GM18499 (cell line): ENCODE measurements at regions not wholly inside any gene's neighbourhood (a gene's known extent, or its start where the extent isn't known, plus 50 kb on each side); places are given as distances from the start of the nearest gene placed in this dataset.

ENCODE experiments used
- ATAC-seq: cut with Tn5 transposase; IDR thresholded peaks from one replicate; pipeline ENCODE4 v1.9.1; 2021; ENCODE audit warnings: moderate number of reproducible peaks; ENCODE audit not compliant: insufficient read depth, unreplicated experiment

GRCh38 chr15:39338251-39338650, 242.6 kb upstream of the THBS1 start:
- no peak for ATAC-seq

- no peak for ATAC-seq
Measured at GRCh38 chr15:39340903-39341645, 239.8 kb upstream of the THBS1 start.

GRCh38 chr15:39344662-39345141, 236.2 kb upstream of the THBS1 start:
- ATAC-seq: no peak

- ATAC-seq: no peak
Measured at GRCh38 chr15:39345176-39345575, 235.7 kb upstream of the THBS1 start.

GRCh38 chr15:39347453-39347852, 233.4 kb upstream of the THBS1 start:
- no peak for ATAC-seq

- no peak for ATAC-seq
Measured at GRCh38 chr15:39350785-39351184, 230.1 kb upstream of the THBS1 start.

GRCh38 chr15:39354189-39354588, 226.7 kb upstream of the THBS1 start:
- ATAC-seq: no peak

GRCh38 chr15:39357480-39358268, 223.2 kb upstream of the THBS1 start:
- no peak for ATAC-seq

GRCh38 chr15:39358441-39359041, 222.3 kb upstream of the THBS1 start:
- ATAC-seq: no peak

GRCh38 chr15:39359771-39360170, 221.1 kb upstream of the THBS1 start:
- ATAC-seq: no peak

- ATAC-seq: no peak
Measured at GRCh38 chr15:39360452-39360851, 220.4 kb upstream of the THBS1 start.

GRCh38 chr15:39361497-39361896, 219.4 kb upstream of the THBS1 start:
- ATAC-seq: no peak

GRCh38 chr15:39362821-39363561, 217.9 kb upstream of the THBS1 start:
- ATAC-seq: no peak

- ATAC-seq: no peak
Measured at GRCh38 chr15:39363761-39364586, 216.9 kb upstream of the THBS1 start.

GRCh38 chr15:39364721-39365120, 216.2 kb upstream of the THBS1 start:
- ATAC-seq: no peak

GRCh38 chr15:39365161-39365560, 215.7 kb upstream of the THBS1 start:
- ATAC-seq: no peak

- ATAC-seq: no peak
Measured at GRCh38 chr15:39365873-39366272, 215.0 kb upstream of the THBS1 start.

- no peak for ATAC-seq
Measured at GRCh38 chr15:39367596-39367995, 213.3 kb upstream of the THBS1 start.

GRCh38 chr15:39369768-39370167, 211.1 kb upstream of the THBS1 start:
- ATAC-seq: no peak
